ENCODE measurements at regions not wholly inside any gene's neighbourhood (a gene's known extent, or its start where the extent isn't known, plus 50 kb on each side); places are given as distances from the start of the nearest gene placed in this dataset.
"Not testable (repeated sequence)": the region's sequence is repeated elsewhere in the genome, so short reads cannot be mapped to it uniquely, and the experiment has no call there.

DNA sequence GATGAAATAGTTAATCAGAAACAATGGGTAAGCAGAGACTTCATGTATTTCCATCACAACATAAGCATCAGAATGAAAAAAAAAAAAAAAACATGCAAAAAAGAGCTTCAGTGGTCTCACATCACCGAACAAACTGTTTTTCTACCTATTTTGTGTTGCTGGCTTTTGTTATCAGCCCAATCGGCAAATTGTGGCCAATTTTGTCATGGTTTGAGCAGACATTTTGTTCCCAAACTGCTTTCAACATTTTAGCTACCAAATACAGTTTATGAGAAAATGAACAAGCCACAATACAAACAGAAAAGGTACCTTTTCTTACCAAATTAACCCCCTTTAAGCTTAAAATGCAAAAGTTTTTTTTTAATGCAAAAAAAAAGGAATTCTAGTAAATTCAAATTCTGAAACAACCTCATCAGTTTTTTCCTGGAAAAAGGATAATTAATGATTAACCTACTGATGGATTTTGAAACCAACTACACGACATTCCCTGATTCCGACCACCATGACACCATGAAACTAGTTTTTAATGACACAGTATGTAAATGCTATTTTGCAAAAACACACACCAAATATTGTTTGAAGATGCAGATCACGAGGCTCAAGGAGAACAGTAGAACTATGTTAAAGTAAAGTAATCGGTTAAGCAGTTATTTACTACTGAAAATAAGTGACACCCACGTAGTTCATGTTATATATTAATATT is 316.7 kb downstream of the BCL2L11 start:
- H3K9me3 ChIP-seq (ENCODE audit: control insufficient read depth in 2 of 2, insufficient read depth in 1 of 2, low read depth in 1 of 2, low read length in 1 of 2); H3K27me3 ChIP-seq (ENCODE audit: control insufficient read depth in 1 of 2, insufficient read depth in 2 of 2, low read length in 2 of 2); H3K36me3 ChIP-seq (ENCODE audit: control insufficient read depth in 2 of 2, insufficient read depth in 2 of 2, low read length in 1 of 2); H3K4me3 ChIP-seq (ENCODE audit: low read depth in 1 of 2, low read length in 2 of 2); H3K4me1 ChIP-seq (ENCODE audit: control insufficient read depth in 2 of 2, insufficient read depth in 2 of 2, low read length in 1 of 2); H3K27ac ChIP-seq (ENCODE audit: low read depth in 2 of 2, low read length in 1 of 2): not testable (repeated sequence)
- WGBS, 2 donors, result 80 to 88% methylated on average over 3 to 4 of the region's 7 CpGs

GRCh38 chr2:111438161-111438560 is 317.4 kb downstream of the BCL2L11 start:
- not testable (repeated sequence) for H3K27ac ChIP-seq (ENCODE audit: low read depth in 2 of 2, low read length in 1 of 2); H3K36me3 ChIP-seq (ENCODE audit: control insufficient read depth in 2 of 2, insufficient read depth in 2 of 2, low read length in 1 of 2); H3K9me3 ChIP-seq (ENCODE audit: control insufficient read depth in 2 of 2, insufficient read depth in 1 of 2, low read depth in 1 of 2, low read length in 1 of 2); H3K4me1 ChIP-seq (ENCODE audit: control insufficient read depth in 2 of 2, insufficient read depth in 2 of 2, low read length in 1 of 2); H3K27me3 ChIP-seq (ENCODE audit: control insufficient read depth in 1 of 2, insufficient read depth in 2 of 2, low read length in 2 of 2); H3K4me3 ChIP-seq (ENCODE audit: low read depth in 1 of 2, low read length in 2 of 2)
- WGBS, 2 donors, result 77 to 82% methylated on average over 2 of the region's 2 CpGs

DNA sequence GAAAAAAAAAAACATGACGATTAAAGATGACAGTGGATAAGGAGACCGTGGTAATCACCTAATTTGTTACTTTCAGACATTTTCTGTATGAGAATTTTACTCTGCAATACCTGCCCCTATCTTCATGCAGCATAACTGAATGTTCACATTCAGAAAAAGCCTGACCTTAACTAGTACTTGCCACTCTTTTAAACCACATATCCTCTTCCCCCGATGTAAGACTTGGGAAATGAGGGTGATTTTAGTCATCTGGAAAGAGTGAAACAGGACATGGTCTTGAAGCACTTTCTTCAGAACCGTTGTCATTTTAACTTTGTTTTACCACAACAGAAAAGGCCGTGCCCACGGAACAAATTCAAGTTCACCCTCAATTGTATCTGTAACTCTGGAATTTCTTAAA is 318.5 kb downstream of the BCL2L11 start:
- WGBS, 2 donors, result 72 to 79% methylated on average over 2 of the region's 6 CpGs
- not testable (repeated sequence) for H3K36me3 ChIP-seq (ENCODE audit: control insufficient read depth in 2 of 2, insufficient read depth in 2 of 2, low read length in 1 of 2); H3K27me3 ChIP-seq (ENCODE audit: control insufficient read depth in 1 of 2, insufficient read depth in 2 of 2, low read length in 2 of 2); H3K4me1 ChIP-seq (ENCODE audit: control insufficient read depth in 2 of 2, insufficient read depth in 2 of 2, low read length in 1 of 2); H3K4me3 ChIP-seq (ENCODE audit: low read depth in 1 of 2, low read length in 2 of 2); H3K9me3 ChIP-seq (ENCODE audit: control insufficient read depth in 2 of 2, insufficient read depth in 1 of 2, low read depth in 1 of 2, low read length in 1 of 2); H3K27ac ChIP-seq (ENCODE audit: low read depth in 2 of 2, low read length in 1 of 2)

DNA sequence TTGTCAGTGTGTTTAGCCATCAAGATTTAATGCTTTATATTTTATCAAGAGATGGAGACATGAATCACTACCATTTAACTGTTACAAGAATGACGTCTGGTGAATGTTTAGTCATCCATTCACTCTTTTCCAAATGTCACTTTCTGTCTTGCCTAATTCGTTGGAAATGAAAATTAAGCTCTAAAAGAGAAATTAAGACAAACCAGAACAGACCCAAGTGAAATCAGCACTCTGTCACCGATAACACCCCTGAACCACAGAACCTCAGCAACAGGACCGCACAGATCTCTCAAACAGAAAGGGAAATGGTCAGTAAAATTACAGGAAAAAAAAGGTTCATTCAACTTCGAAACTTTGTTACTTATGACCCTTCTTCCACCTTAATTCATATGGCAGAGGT is 320.9 kb downstream of the BCL2L11 start:
- H3K4me1 ChIP-seq (ENCODE audit: control insufficient read depth in 2 of 2, insufficient read depth in 2 of 2, low read length in 1 of 2); H3K36me3 ChIP-seq (ENCODE audit: control insufficient read depth in 2 of 2, insufficient read depth in 2 of 2, low read length in 1 of 2); H3K9me3 ChIP-seq (ENCODE audit: control insufficient read depth in 2 of 2, insufficient read depth in 1 of 2, low read depth in 1 of 2, low read length in 1 of 2); H3K27me3 ChIP-seq (ENCODE audit: control insufficient read depth in 1 of 2, insufficient read depth in 2 of 2, low read length in 2 of 2); H3K27ac ChIP-seq (ENCODE audit: low read depth in 2 of 2, low read length in 1 of 2); H3K4me3 ChIP-seq (ENCODE audit: low read depth in 1 of 2, low read length in 2 of 2): not testable (repeated sequence)
- WGBS, 2 donors, result 85 to 91% methylated on average over 4 of the region's 5 CpGs

- H3K27ac ChIP-seq (ENCODE audit: low read depth in 2 of 2, low read length in 1 of 2); H3K9me3 ChIP-seq (ENCODE audit: control insufficient read depth in 2 of 2, insufficient read depth in 1 of 2, low read depth in 1 of 2, low read length in 1 of 2); H3K27me3 ChIP-seq (ENCODE audit: control insufficient read depth in 1 of 2, insufficient read depth in 2 of 2, low read length in 2 of 2); H3K4me3 ChIP-seq (ENCODE audit: low read depth in 1 of 2, low read length in 2 of 2); H3K4me1 ChIP-seq (ENCODE audit: control insufficient read depth in 2 of 2, insufficient read depth in 2 of 2, low read length in 1 of 2); H3K36me3 ChIP-seq (ENCODE audit: control insufficient read depth in 2 of 2, insufficient read depth in 2 of 2, low read length in 1 of 2): not testable (repeated sequence)
- 18 to 37% methylated on average over 2 to 5 of the region's 8 CpGs for WGBS, 2 donors
Measured at GRCh38 chr2:111442767-111443454, 322.2 kb downstream of the BCL2L11 start.

DNA sequence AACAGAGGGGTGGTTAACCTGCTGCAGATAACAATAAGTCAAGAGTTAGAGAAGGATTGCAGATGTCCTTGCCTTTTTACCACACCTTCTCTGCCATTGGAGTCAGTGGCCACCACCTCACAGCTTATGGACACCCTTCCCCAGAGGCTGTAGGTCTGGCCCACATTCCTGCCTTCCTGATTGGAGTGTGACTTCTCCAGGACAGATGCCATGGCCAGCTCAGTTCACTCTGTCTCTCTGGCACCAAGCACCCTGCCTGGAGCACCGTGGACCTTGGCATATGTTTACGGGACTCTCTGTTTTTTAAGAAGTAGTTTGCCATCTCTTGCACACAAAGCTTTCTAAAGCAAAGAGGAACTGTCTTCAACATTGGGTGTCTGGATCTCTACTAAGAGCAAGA is 323.8 kb downstream of the BCL2L11 start:
- not testable (repeated sequence) for H3K36me3 ChIP-seq (ENCODE audit: control insufficient read depth in 2 of 2, insufficient read depth in 2 of 2, low read length in 1 of 2); H3K9me3 ChIP-seq (ENCODE audit: control insufficient read depth in 2 of 2, insufficient read depth in 1 of 2, low read depth in 1 of 2, low read length in 1 of 2); H3K27ac ChIP-seq (ENCODE audit: low read depth in 2 of 2, low read length in 1 of 2); H3K4me3 ChIP-seq (ENCODE audit: low read depth in 1 of 2, low read length in 2 of 2); H3K4me1 ChIP-seq (ENCODE audit: control insufficient read depth in 2 of 2, insufficient read depth in 2 of 2, low read length in 1 of 2); H3K27me3 ChIP-seq (ENCODE audit: control insufficient read depth in 1 of 2, insufficient read depth in 2 of 2, low read length in 2 of 2)
- no CpG with 5 or more reads among the region's 2 CpGs for WGBS, 2 donors

- not testable (repeated sequence) for H3K36me3 ChIP-seq (ENCODE audit: control insufficient read depth in 2 of 2, insufficient read depth in 2 of 2, low read length in 1 of 2); H3K27ac ChIP-seq (ENCODE audit: low read depth in 2 of 2, low read length in 1 of 2); H3K27me3 ChIP-seq (ENCODE audit: control insufficient read depth in 1 of 2, insufficient read depth in 2 of 2, low read length in 2 of 2); H3K9me3 ChIP-seq (ENCODE audit: control insufficient read depth in 2 of 2, insufficient read depth in 1 of 2, low read depth in 1 of 2, low read length in 1 of 2); H3K4me3 ChIP-seq (ENCODE audit: low read depth in 1 of 2, low read length in 2 of 2); H3K4me1 ChIP-seq (ENCODE audit: control insufficient read depth in 2 of 2, insufficient read depth in 2 of 2, low read length in 1 of 2)
- WGBS, 2 donors, result no CpG with 5 or more reads among the region's 7 CpGs
Measured at GRCh38 chr2:111445191-111445929, 324.6 kb downstream of the BCL2L11 start.

DNA sequence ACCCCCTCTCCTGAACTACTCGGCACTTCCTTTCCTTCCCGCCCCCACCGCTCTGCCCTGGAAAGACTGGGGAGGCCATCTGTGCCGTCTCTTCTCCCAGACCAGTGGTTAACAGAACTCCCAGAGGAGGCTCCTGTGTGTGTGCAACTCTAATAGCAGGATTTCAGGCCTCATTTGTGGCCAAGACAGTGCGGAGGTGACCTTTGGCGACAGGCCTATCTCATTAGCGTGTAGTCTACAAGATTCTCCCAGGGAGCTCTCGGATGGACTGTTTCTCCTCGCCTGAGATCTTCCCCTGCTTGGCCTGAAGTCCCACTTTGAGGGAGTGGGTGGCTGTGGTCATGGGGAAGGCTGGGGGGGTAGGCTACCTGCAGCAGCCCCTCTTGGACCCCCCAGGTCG is 325.2 kb downstream of the BCL2L11 start:
- H3K36me3 ChIP-seq (ENCODE audit: control insufficient read depth in 2 of 2, insufficient read depth in 2 of 2, low read length in 1 of 2); H3K27ac ChIP-seq (ENCODE audit: low read depth in 2 of 2, low read length in 1 of 2); H3K4me1 ChIP-seq (ENCODE audit: control insufficient read depth in 2 of 2, insufficient read depth in 2 of 2, low read length in 1 of 2); H3K9me3 ChIP-seq (ENCODE audit: control insufficient read depth in 2 of 2, insufficient read depth in 1 of 2, low read depth in 1 of 2, low read length in 1 of 2); H3K27me3 ChIP-seq (ENCODE audit: control insufficient read depth in 1 of 2, insufficient read depth in 2 of 2, low read length in 2 of 2); H3K4me3 ChIP-seq (ENCODE audit: low read depth in 1 of 2, low read length in 2 of 2): not testable (repeated sequence)
- no CpG with 5 or more reads among the region's 10 CpGs for WGBS, 2 donors

GRCh38 chr2:111447482-111447881 is 326.8 kb downstream of the BCL2L11 start:
- H3K4me3 ChIP-seq (ENCODE audit: low read depth in 1 of 2, low read length in 2 of 2); H3K9me3 ChIP-seq (ENCODE audit: control insufficient read depth in 2 of 2, insufficient read depth in 1 of 2, low read depth in 1 of 2, low read length in 1 of 2); H3K4me1 ChIP-seq (ENCODE audit: control insufficient read depth in 2 of 2, insufficient read depth in 2 of 2, low read length in 1 of 2); H3K27ac ChIP-seq (ENCODE audit: low read depth in 2 of 2, low read length in 1 of 2); H3K36me3 ChIP-seq (ENCODE audit: control insufficient read depth in 2 of 2, insufficient read depth in 2 of 2, low read length in 1 of 2); H3K27me3 ChIP-seq (ENCODE audit: control insufficient read depth in 1 of 2, insufficient read depth in 2 of 2, low read length in 2 of 2): not testable (repeated sequence)
- WGBS, 2 donors, result 90 to 95% methylated on average over 4 of the region's 5 CpGs

DNA sequence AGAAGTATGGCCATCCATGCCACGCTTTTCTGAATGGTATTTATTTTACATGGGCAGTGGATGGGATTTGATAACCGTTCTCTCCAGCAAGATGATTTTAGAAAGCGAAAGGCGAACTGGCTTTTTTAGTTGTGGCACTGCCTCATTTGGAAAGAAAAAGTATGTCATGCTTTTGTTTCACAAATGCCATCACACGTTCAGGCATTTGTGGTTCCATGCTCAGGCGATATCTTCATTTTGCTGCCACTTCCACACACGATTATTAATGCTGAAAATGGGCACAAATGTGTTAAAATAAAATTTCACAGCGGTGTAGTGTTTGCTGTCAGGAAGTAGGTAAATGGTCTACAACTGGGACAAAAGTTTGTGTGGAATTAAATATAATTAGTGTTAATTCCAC is 328.1 kb downstream of the BCL2L11 start:
- not testable (repeated sequence) for H3K4me1 ChIP-seq (ENCODE audit: control insufficient read depth in 2 of 2, insufficient read depth in 2 of 2, low read length in 1 of 2); H3K27me3 ChIP-seq (ENCODE audit: control insufficient read depth in 1 of 2, insufficient read depth in 2 of 2, low read length in 2 of 2); H3K36me3 ChIP-seq (ENCODE audit: control insufficient read depth in 2 of 2, insufficient read depth in 2 of 2, low read length in 1 of 2); H3K27ac ChIP-seq (ENCODE audit: low read depth in 2 of 2, low read length in 1 of 2); H3K9me3 ChIP-seq (ENCODE audit: control insufficient read depth in 2 of 2, insufficient read depth in 1 of 2, low read depth in 1 of 2, low read length in 1 of 2); H3K4me3 ChIP-seq (ENCODE audit: low read depth in 1 of 2, low read length in 2 of 2)
- no CpG with 5 or more reads among the region's 8 CpGs for WGBS, 2 donors

Data from esophagus (tissue), 2 donors.